Duodenal mucosa (tissue), 2 donors: ENCODE measurements at regions not wholly inside any gene's neighbourhood (a gene's known extent, or its start where the extent isn't known, plus 50 kb on each side); places are given as distances from the start of the nearest gene placed in this dataset.
"Not testable (repeated sequence)": the region's sequence is repeated elsewhere in the genome, so short reads cannot be mapped to it uniquely, and the experiment has no call there.

Experiments
- H3K27ac ChIP-seq: one replicate; pipeline ENCODE4 v1.7.0; 2013; ENCODE audit warnings: low read depth, low read length
- H3K27me3 ChIP-seq, 2 donors: one replicate each; pipeline ENCODE4 v1.7.0; 2013; ENCODE audit warnings: low read length in 2 of 2, control low read depth in 1 of 2; ENCODE audit not compliant: insufficient read depth in 2 of 2, control insufficient read depth in 1 of 2
- H3K36me3 ChIP-seq, 2 donors: one replicate each; pipeline ENCODE4 v1.7.0; 2013; ENCODE audit warnings: low read length in 2 of 2, control low read depth in 1 of 2; ENCODE audit not compliant: insufficient read depth in 2 of 2, control insufficient read depth in 1 of 2
- H3K4me1 ChIP-seq, 2 donors: one replicate each; pipeline ENCODE4 v1.7.0; 2013; ENCODE audit warnings: low read length in 2 of 2, control low read depth in 1 of 2; ENCODE audit not compliant: insufficient read depth in 2 of 2, control insufficient read depth in 1 of 2
- H3K4me3 ChIP-seq, 2 donors: one replicate each; pipeline ENCODE4 v1.7.0; 2013; ENCODE audit warnings: low read length in 2 of 2, low read depth in 1 of 2
- H3K9ac ChIP-seq, 2 donors: one replicate each; pipeline ENCODE4 v1.7.0; 2013; ENCODE audit warnings: low read length in 2 of 2, low read depth in 1 of 2
- H3K9me3 ChIP-seq, 2 donors: one replicate each; pipeline ENCODE4 v1.7.0; 2013; ENCODE audit warnings: low read length in 2 of 2, control low read depth in 1 of 2; ENCODE audit not compliant: control insufficient read depth in 1 of 2

DNA sequence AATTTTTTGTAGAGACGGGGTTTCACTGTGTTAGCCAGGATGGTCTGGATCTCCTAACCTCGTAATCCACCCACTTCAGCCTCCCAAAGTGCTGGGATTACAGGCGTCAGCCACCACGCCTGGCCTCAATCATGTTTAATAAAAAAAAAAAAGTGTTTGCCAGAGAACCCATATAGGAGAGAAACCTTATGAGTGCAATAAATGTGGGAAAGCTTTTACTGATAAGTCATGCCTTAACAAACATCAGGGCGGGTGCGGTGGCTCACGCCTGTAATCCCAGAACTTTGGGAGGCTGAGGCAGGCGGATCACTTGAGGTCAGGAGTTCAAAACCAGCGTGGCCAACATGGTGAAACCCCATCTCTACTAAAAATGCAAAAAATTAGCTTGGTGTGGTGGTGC, 110.9 kb upstream of the PPP2R5A start:
- not testable (repeated sequence) for H3K4me1 ChIP-seq, H3K9ac ChIP-seq

GRCh38 chr1:212177542-212177941, 107.7 kb upstream of the PPP2R5A start:
- no peak overlapping the region for H3K9ac ChIP-seq
- H3K9me3 ChIP-seq: no peaks in the 10 kb centered on the region
- H3K27me3 ChIP-seq: no peaks in the 10 kb centered on the region
- no peak overlapping the region for H3K27ac ChIP-seq
- H3K4me3 ChIP-seq: no peak overlapping the region
- H3K36me3 ChIP-seq: no peaks in the 10 kb centered on the region
- peaks cover 0 to 6% of the 10 kb centered on the region in 2 donors for H3K4me1 ChIP-seq

More for the DNA sequence above, 110.9 kb upstream of the PPP2R5A start:
- not testable (repeated sequence) for H3K27ac ChIP-seq, H3K9me3 ChIP-seq, H3K36me3 ChIP-seq, H3K4me3 ChIP-seq, H3K27me3 ChIP-seq

GRCh38 chr1:212178851-212179250, 106.4 kb upstream of the PPP2R5A start:
- Histone ChIP-seq H3K27me3 (no peaks in the 10 kb centered on the region), H3K9ac (no peak overlapping the region), H3K36me3 (no peaks in the 10 kb centered on the region), H3K27ac (no peak overlapping the region), H3K9me3 (no peaks in the 10 kb centered on the region), H3K4me1 (peaks cover 0 to under 1% of the 10 kb centered on the region in 2 donors), H3K4me3 (no peak overlapping the region)

- no peak overlapping the region for H3K9ac ChIP-seq
- H3K27me3 ChIP-seq: no peaks in the 10 kb centered on the region
- H3K27ac ChIP-seq: no peak overlapping the region
Observed at GRCh38 chr1:212179394-212180076, 105.7 kb upstream of the PPP2R5A start.

DNA sequence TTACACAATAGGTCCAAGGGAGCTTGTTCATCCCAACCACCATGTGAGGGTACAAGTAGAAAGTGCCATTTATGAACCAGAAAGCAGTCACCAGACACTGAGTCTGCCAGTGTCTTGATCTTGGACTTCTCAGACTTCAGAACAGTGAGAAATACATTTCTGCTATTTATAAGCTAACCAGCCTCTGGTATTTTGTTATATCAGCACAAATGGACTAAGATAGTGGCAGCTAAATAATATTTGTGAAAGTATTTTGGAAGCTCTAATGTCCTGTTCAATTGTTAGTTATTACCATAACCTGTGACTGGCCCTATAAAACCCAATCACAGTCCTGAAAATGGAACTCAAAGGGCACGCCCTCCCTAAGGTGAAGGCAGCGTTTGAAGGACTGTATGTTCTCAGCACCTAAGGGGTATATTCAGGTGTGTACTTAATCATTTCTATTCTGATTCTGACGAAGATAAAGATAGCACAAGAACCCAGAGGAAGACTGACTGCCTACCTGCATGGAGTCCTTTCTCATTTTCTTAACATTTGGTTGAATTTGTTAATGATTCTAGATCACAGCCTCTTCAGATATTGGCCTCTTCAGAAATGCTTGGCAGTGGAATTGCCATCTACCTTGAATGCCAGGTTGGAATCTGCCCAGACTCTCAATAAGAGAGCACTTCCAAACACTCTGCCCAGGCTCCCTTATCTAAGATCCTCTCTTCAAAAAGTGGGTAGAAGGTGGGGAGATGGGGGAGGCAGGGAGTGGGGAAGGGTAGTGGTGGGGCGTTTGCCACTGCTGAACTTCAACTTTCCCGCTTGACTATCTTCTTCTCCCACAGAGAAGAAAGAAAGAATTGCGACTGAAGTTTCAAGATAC, 104.0 kb upstream of the PPP2R5A start:
- no peaks in the 10 kb centered on the region for H3K36me3 ChIP-seq
- H3K9ac ChIP-seq: no peak overlapping the region
- peaks cover under 1% of the 10 kb centered on the region in 2 donors for H3K4me1 ChIP-seq
- no peak overlapping the region for H3K27ac ChIP-seq
- no peaks in the 10 kb centered on the region for H3K27me3 ChIP-seq
- H3K4me3 ChIP-seq: no peak overlapping the region
- H3K9me3 ChIP-seq: no peaks in the 10 kb centered on the region

More at GRCh38 chr1:212179394-212180076, 105.7 kb upstream of the PPP2R5A start:
- no peaks in the 10 kb centered on the region for H3K4me1 ChIP-seq
- no peaks in the 10 kb centered on the region for H3K9me3 ChIP-seq
- H3K4me3 ChIP-seq: no peak overlapping the region
- H3K36me3 ChIP-seq: no peaks in the 10 kb centered on the region

DNA sequence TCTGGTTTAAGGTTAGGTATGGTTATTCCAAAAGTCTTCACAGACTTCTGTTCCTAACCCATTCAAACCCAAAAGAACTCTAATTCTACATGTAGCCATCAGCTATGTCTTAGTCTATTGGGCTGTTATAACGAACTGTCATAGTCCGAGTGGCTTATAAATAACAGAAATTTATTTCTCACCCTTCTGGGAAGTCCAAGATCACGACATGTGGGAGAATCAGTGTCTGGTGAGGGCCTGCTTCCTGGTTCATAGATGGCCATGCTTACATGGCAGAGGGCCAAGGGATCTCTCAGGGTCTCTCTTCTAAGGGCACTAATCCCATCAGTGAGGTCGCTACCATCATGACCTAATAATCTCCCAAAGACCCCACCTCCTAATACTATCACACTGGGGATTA, 103.0 kb upstream of the PPP2R5A start:
- H3K9me3 ChIP-seq: no peaks in the 10 kb centered on the region
- no peak overlapping the region for H3K4me3 ChIP-seq
- H3K27ac ChIP-seq: no peak overlapping the region

GRCh38 chr1:212182579-212182978, 102.6 kb upstream of the PPP2R5A start:
- Histone ChIP-seq H3K4me3 (no peak overlapping the region), H3K27ac (no peak overlapping the region), H3K36me3 (no peaks in the 10 kb centered on the region), H3K27me3 (no peaks in the 10 kb centered on the region), H3K4me1 (peaks cover 8 to 10% of the 10 kb centered on the region in 2 donors), H3K9ac (no peak overlapping the region), H3K9me3 (no peaks in the 10 kb centered on the region)

More for the DNA sequence above, 103.0 kb upstream of the PPP2R5A start:
- no peaks in the 10 kb centered on the region for H3K27me3 ChIP-seq
- H3K4me1 ChIP-seq: peaks cover 8 to 9% of the 10 kb centered on the region in 2 donors
- no peak overlapping the region for H3K9ac ChIP-seq
- no peaks in the 10 kb centered on the region for H3K36me3 ChIP-seq

- no peaks in the 10 kb centered on the region for H3K27me3 ChIP-seq
- peaks cover 8 to 14% of the 10 kb centered on the region in 2 donors for H3K4me1 ChIP-seq
- H3K4me3 ChIP-seq: peak overlapping the region in 1 of 2 donors; percentile 23
- no peak overlapping the region for H3K27ac ChIP-seq
- H3K9ac ChIP-seq: peak overlapping the region in 1 of 2 donors; percentile 32
- no peaks in the 10 kb centered on the region for H3K36me3 ChIP-seq
- H3K9me3 ChIP-seq: no peaks in the 10 kb centered on the region
Observed at GRCh38 chr1:212186427-212187207, 98.6 kb upstream of the PPP2R5A start.

DNA sequence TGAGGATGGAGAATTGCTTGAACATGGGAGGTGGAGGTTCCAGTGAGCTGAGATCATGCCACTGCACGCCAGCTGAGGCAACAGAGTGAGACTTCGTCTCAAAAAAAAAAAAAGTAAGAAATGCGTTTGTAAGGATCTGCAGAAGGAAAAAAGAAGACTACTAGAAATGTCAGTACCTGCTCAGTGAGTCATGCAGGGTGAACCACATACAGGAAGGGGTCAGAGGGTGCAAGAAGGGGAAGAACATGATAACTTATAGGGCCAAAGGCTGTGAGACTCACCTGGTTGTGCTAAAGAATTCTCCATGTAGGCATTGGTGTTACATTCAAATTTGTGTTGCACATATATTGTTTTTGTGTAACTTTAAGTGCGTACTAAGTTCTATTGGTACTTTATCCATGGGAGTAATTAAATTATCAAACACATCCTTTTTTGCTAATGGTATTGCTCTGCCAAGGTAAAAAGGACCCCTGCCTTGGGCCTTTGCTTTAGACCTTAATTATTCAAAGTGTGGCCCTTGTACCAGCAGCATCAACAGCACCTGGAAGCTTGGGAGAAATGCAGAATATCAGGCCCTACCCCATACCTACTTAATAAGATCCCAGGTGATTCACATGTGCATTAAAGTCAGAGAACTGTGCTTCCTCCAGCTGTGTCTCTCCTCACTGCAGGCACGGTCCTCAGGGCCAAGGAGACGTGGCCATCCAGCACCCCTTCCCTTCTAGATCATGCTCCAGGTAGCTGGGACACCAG, 96.4 kb upstream of the PPP2R5A start:
- no peaks in the 10 kb centered on the region for H3K9me3 ChIP-seq
- no peak overlapping the region for H3K9ac ChIP-seq
- no peaks in the 10 kb centered on the region for H3K36me3 ChIP-seq
- no peaks in the 10 kb centered on the region for H3K27me3 ChIP-seq
- H3K27ac ChIP-seq: no peak overlapping the region
- no peak overlapping the region for H3K4me3 ChIP-seq
- H3K4me1 ChIP-seq: peaks cover 8 to 14% of the 10 kb centered on the region in 2 donors
